ENCODE measurements at regions not wholly inside any gene's neighbourhood (a gene's known extent, or its start where the extent isn't known, plus 50 kb on each side); places are given as distances from the start of the nearest gene placed in this dataset.

DNA sequence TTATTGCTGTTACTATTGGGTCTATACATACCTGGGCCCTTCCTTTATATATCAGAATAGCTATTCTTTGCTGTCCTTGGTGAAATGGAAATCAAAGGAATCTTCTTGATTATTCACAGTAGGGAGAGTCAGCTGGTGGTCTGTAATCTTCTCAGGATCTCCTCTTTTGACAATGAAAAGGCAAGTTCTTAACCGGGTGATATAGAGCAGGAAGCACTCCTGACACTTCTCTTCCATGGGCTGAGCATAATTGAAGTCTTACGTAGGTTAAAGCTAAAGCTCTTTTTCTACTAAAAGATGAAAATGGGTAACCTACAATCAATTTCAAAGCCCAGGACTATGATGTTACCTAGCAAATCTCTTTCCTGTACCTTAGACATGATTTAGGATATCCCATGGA is 274.9 kb upstream of the LCORL start:
- H4K8ac ChIP-seq (replicated peaks; ENCODE audit: insufficient read length, low read depth, low read length): no peak overlapping the region
- no peak overlapping the region for H2AFZ ChIP-seq (ENCODE audit: low read length)
- Mint-ChIP-seq H3K36me3 (ENCODE audit: insufficient read depth in 1 of 3, low read depth in 3 of 3) (no peaks in the 10 kb centered on the region), H3K4me3 (no peak overlapping the region), H3K4me1 (peaks cover 7 to 8% of the 10 kb centered on the region in 2 experiments), H3K27me3 (ENCODE audit: low read depth) (no peaks in the 10 kb centered on the region; the same call in 1 of the 2 replicates), H3K9me3 (no peaks in the 10 kb centered on the region), H3K27ac (no peak overlapping the region)
- no peak overlapping the region for H3K56ac ChIP-seq (ENCODE audit: insufficient read length, low read depth, low read length)
- no peaks in the 10 kb centered on the region for H3K79me1 ChIP-seq (ENCODE audit: insufficient read depth, low read depth, low read length, poor library complexity, severe bottlenecking)
- H3K4me1 ChIP-seq (ENCODE audit: insufficient read depth, low read length): no peaks in the 10 kb centered on the region
- no peak overlapping the region for H2BK12ac ChIP-seq (ENCODE audit: insufficient read length, low read depth, low read length)
- H3K14ac ChIP-seq (ENCODE audit: insufficient read depth, low read length): no peak overlapping the region
- H3K23me2 ChIP-seq (ENCODE audit: insufficient read length, low read depth, low read length, poor library complexity, severe bottlenecking): no peaks in the 10 kb centered on the region
- H2BK120ac ChIP-seq (ENCODE audit: low read depth, low read length, poor library complexity, severe bottlenecking): no peak overlapping the region
- no peak overlapping the region for H2AK5ac ChIP-seq (ENCODE audit: insufficient read length, low read length)
- no peak overlapping the region for H3K23ac ChIP-seq (ENCODE audit: insufficient read length, low read depth, low read length)
- no peak overlapping the region for H2BK20ac ChIP-seq (ENCODE audit: low read depth, low read length, poor library complexity, severe bottlenecking)
- no CpG with 5 or more reads among the region's 2 CpGs for WGBS (ENCODE audit: extremely low coverage, insufficient read length, low lambda C conversion rate)
- no peak overlapping the region for H2BK15ac ChIP-seq (ENCODE audit: low read depth, low read length)
- no peak overlapping the region for H3K9ac ChIP-seq (ENCODE audit: extremely low read depth, insufficient read length, low read length)
- no peak for DNase-seq
- no peak overlapping the region for H4K91ac ChIP-seq (ENCODE audit: insufficient read length, low read depth, low read length)
- no peak overlapping the region for H3K4me2 ChIP-seq (ENCODE audit: insufficient read depth, insufficient read length, low read length)
- H3K18ac ChIP-seq (ENCODE audit: insufficient read length, low read depth, low read length): no peak overlapping the region
- TF ChIP-seq, protein P1, sequence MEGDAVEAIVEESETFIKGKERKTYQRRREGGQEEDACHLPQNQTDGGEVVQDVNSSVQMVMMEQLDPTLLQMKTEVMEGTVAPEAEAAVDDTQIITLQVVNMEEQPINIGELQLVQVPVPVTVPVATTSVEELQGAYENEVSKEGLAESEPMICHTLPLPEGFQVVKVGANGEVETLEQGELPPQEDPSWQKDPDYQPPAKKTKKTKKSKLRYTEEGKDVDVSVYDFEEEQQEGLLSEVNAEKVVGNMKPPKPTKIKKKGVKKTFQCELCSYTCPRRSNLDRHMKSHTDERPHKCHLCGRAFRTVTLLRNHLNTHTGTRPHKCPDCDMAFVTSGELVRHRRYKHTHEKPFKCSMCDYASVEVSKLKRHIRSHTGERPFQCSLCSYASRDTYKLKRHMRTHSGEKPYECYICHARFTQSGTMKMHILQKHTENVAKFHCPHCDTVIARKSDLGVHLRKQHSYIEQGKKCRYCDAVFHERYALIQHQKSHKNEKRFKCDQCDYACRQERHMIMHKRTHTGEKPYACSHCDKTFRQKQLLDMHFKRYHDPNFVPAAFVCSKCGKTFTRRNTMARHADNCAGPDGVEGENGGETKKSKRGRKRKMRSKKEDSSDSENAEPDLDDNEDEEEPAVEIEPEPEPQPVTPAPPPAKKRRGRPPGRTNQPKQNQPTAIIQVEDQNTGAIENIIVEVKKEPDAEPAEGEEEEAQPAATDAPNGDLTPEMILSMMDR (conservative IDR thresholded peaks at IDR 0.05): no peak
- no peak overlapping the region for H3T11ph ChIP-seq (ENCODE audit: low read length)
- no peak overlapping the region for H4K5ac ChIP-seq (ENCODE audit: insufficient read length, low read depth, low read length)
- H3K79me2 ChIP-seq (ENCODE audit: insufficient read depth, low read length): no peaks in the 10 kb centered on the region
- H3K9me3 ChIP-seq (ENCODE audit: control insufficient read depth, low read depth, low read length): no peaks in the 10 kb centered on the region
- H4K20me1 ChIP-seq (ENCODE audit: control insufficient read depth, insufficient read depth, insufficient read length): no peaks in the 10 kb centered on the region
- H3K27ac ChIP-seq (ENCODE audit: insufficient read length, low read depth, low read length): no peak overlapping the region
- no peaks in the 10 kb centered on the region for H3K27me3 ChIP-seq (ENCODE audit: insufficient read depth, low read length)
- H3K4ac ChIP-seq (ENCODE audit: low read depth, low read length): no peak overlapping the region
- H2BK5ac ChIP-seq (ENCODE audit: insufficient read length, low read length): no peak overlapping the region
